GM12865 (cell line): ENCODE measurements at regions not wholly inside any gene's neighbourhood (a gene's known extent, or its start where the extent isn't known, plus 50 kb on each side); places are given as distances from the start of the nearest gene placed in this dataset.

Source experiments
- DNase-seq: peaks from one replicate; pipeline ENCODE4 v3.0.0; 2010; ENCODE audit warnings: low read depth
- H3K4me3 ChIP-seq: 2 replicates; pipeline ENCODE4 v1.5.1; 2011; ENCODE audit warnings: mild to moderate bottlenecking, low read depth, low read length, control low read depth
- TF ChIP-seq, protein P1 (sequence below): IDR thresholded peaks from 2 replicates; pipeline ENCODE4 v1.5.1; 2011; ENCODE audit warnings: low read length, control low read depth, low read depth, inconsistent platforms; ENCODE audit not compliant: insufficient read depth; ENCODE audit errors: missing control alignments

DNA sequence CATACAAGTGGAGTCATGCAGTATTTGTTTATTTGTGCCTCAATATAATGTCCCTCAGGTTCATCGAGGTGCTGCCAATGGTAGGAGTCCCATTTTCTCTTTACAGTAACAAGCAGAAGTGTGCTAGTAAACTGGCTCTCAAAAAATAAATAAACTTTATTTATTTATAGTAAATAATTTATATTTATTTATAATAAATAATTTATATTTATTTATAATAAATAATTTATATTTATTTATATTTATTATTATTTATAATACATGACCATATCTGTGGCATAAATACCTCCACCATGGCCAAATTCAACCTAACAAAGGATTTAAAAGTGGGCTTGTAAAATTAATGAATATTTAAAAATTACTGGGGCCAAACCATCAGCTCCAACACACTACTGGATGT lies 464.9 kb upstream of the NWD2 start:
- TF ChIP-seq, protein P1, sequence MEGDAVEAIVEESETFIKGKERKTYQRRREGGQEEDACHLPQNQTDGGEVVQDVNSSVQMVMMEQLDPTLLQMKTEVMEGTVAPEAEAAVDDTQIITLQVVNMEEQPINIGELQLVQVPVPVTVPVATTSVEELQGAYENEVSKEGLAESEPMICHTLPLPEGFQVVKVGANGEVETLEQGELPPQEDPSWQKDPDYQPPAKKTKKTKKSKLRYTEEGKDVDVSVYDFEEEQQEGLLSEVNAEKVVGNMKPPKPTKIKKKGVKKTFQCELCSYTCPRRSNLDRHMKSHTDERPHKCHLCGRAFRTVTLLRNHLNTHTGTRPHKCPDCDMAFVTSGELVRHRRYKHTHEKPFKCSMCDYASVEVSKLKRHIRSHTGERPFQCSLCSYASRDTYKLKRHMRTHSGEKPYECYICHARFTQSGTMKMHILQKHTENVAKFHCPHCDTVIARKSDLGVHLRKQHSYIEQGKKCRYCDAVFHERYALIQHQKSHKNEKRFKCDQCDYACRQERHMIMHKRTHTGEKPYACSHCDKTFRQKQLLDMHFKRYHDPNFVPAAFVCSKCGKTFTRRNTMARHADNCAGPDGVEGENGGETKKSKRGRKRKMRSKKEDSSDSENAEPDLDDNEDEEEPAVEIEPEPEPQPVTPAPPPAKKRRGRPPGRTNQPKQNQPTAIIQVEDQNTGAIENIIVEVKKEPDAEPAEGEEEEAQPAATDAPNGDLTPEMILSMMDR: no peak
- no peak for DNase-seq
- H3K4me3 ChIP-seq: no peak overlapping the region

DNA sequence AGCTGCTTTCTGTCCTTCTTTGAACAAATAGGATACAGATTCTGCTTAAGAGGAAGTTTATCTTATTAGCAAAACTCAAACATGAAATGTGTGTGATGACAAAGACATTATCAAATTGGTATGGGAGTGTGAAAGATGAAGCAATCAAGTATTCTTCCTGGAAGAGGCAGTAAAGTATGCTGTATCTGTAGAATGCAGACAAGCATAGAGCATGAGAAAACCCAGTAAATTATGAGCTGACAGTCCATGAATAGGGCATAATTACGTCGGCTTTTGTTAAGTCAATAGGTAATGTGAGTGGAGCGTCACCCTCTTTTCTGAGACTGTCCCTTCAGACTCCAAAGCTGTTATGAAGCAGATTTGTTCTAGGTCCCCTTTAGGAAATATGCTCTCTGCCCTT lies 458.6 kb upstream of the NWD2 start:
- H3K4me3 ChIP-seq: no peak overlapping the region
- DNase-seq: no peak
- TF ChIP-seq, protein P1: no peak

- TF ChIP-seq, protein P1: no peak
- DNase-seq: no peak
- H3K4me3 ChIP-seq: no peak overlapping the region
These were observed 458.0 kb upstream of the NWD2 start for GRCh38 chr4:36786519-36786918.

DNA sequence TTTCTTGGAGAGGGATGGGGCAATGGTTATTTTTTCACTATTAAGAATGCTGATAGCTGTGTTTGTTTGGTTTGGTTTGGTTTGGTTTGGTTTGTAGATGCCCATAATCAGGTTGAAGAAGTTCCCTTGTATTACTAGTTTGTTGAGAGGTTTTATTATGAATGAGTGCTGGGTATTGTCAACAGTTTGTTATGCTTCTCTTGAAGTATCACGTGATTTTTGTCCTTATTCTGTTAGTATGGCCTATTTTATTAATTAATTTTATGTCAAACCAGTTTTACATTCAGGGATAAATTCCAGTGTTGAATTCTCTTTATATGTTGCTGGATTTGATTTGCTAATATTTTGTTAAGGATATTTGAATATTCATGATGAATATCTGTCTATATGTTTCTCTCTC lies 449.8 kb upstream of the NWD2 start:
- DNase-seq: no peak
- TF ChIP-seq, protein P1: no peak
- H3K4me3 ChIP-seq: no peak overlapping the region

DNA sequence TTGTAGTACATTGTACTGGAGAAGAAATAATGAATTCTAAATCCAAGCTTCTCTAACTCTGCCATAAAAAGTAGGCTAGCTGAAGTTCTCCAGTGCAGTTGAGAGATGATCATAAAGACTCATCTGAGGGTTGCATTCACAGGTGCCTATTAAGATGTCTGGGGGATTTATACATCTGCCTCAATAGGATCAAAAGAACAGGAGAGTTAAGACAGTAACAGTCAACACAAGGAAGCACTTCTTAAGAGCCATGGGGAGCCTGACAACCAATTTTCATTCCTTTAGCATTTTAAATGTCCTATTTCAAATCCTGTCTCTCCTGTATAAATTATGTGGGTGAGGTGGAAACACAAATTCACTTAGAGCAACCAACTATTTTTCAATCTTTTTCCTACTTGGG lies 432.4 kb upstream of the NWD2 start:
- H3K4me3 ChIP-seq: no peak overlapping the region

GRCh38 chr4:36815536-36815935 lies 429.0 kb upstream of the NWD2 start:
- no peak for DNase-seq
- no peak overlapping the region for H3K4me3 ChIP-seq
- TF ChIP-seq, protein P1: no peak

More for the DNA sequence above, 432.4 kb upstream of the NWD2 start:
- DNase-seq: no peak
- TF ChIP-seq, protein P1: no peak

DNA sequence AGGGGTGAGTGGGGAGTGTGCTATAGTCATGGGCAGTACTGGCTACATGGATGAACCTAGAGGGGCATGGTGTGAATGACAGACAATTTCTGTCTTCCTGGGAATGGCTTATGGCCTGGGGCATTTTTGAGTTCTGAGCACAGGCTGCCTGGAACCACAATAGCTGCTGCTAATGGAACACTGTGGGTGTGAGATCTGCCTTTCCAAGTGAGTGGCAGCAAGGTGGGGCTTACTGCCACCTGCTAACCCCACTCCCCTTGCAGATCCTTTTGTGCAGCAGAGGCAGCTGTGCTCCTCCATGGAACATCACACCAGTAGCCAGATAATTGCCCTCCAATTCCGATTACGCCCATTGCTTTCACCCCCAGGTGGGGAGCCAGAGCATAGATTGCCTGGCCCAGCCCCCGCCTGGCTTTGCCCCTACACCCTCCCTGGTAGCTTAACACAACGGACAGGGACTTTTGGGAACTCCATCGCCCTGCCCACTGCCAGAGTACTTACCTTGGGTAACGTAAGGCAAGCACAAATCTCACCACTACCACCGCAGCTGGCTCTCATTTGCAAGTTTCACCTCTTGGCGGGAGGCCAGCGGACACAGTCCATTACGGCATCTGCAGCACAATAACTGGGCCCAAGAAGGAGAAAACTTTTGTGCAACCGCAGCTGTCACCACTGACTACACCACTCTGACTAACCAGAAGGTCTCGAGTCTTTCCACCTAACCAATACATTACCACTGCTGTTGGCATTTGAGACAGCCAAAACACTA lies 421.2 kb upstream of the NWD2 start:
- peak; percentile 11 for DNase-seq
- no peak overlapping the region for H3K4me3 ChIP-seq
- TF ChIP-seq, protein P1: no peak
